ENCODE measurements at regions not wholly inside any gene's neighbourhood (a gene's known extent, or its start where the extent isn't known, plus 50 kb on each side); places are given as distances from the start of the nearest gene placed in this dataset.

DNA sequence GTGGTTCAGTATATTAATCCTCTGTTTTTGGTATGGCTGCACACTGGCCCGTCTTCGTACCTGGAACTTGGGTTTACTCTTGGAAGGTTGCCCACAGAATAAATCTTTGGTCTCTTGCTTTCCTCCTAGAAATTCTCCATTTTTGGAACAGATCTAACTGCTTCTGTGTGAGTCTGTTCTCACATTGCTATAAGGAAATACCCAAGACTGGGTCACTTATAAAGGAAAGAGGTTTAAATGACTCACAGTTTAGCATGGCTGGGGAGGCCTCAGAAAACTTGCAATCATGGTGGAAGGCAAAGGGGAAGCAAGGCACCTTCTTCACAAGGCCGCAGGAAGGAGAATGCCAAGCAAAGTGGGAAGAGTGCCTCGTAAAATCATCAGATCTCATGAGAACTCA, 407.8 kb upstream of the PDE3A start:
- TF ChIP-seq, protein P1, sequence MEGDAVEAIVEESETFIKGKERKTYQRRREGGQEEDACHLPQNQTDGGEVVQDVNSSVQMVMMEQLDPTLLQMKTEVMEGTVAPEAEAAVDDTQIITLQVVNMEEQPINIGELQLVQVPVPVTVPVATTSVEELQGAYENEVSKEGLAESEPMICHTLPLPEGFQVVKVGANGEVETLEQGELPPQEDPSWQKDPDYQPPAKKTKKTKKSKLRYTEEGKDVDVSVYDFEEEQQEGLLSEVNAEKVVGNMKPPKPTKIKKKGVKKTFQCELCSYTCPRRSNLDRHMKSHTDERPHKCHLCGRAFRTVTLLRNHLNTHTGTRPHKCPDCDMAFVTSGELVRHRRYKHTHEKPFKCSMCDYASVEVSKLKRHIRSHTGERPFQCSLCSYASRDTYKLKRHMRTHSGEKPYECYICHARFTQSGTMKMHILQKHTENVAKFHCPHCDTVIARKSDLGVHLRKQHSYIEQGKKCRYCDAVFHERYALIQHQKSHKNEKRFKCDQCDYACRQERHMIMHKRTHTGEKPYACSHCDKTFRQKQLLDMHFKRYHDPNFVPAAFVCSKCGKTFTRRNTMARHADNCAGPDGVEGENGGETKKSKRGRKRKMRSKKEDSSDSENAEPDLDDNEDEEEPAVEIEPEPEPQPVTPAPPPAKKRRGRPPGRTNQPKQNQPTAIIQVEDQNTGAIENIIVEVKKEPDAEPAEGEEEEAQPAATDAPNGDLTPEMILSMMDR (IDR thresholded peaks at IDR 0.05; ENCODE audit: low read depth, low read length), result no peak
- no peak for TF ChIP-seq EZH2phosphoT487 (IDR thresholded peaks at IDR 0.05; ENCODE audit: low read depth)

Data from OCI-LY3 (cell line).